Neural cell (in vitro differentiated cells): ENCODE measurements at regions not wholly inside any gene's neighbourhood (a gene's known extent, or its start where the extent isn't known, plus 50 kb on each side); places are given as distances from the start of the nearest gene placed in this dataset.

Source experiments
- CTCF ChIP-seq: fragments of 450-650 bp; IDR thresholded peaks from 2 replicates; pipeline ENCODE4 v1.5.1; 2014; ENCODE audit warnings: antibody characterized with exemption, mild to moderate bottlenecking, moderate library complexity; ENCODE audit not compliant: poor library complexity, severe bottlenecking
- EZH2 ChIP-seq: fragments of 200-600, 300-800 bp; shearing (Covaris generic), sonication (generic); IDR thresholded peaks from 2 replicates; pipeline ENCODE4 v1.6.1; 2014; ENCODE audit warnings: antibody characterized with exemption, low read length, borderline replicate concordance, mild to moderate bottlenecking; ENCODE audit not compliant: insufficient read depth, poor library complexity, severe bottlenecking
- POLR2AphosphoS5 ChIP-seq: IDR thresholded peaks from 2 replicates; pipeline ENCODE4 v1.6.1; 2012
- REST ChIP-seq: IDR thresholded peaks from 2 replicates; pipeline ENCODE4 v1.6.1; 2012; ENCODE audit warnings: borderline replicate concordance
- SMC3 ChIP-seq: fragments of 450-650 bp; conservative IDR thresholded peaks from 2 replicates; pipeline ENCODE4 v1.6.1; 2014; ENCODE audit warnings: antibody characterized with exemption, mild to moderate bottlenecking, moderate library complexity; ENCODE audit not compliant: poor library complexity
- TAF1 ChIP-seq: IDR thresholded peaks from 2 replicates; pipeline ENCODE4 v1.6.1; 2012; ENCODE audit warnings: low read depth

GRCh38 chr11:112408517-112408916 lies 147.9 kb upstream of the PLET1 start:
- no peak for TF ChIP-seq EZH2
- TF ChIP-seq CTCF: no peak
- TF ChIP-seq REST: no peak
- TF ChIP-seq POLR2AphosphoS5: no peak
- TF ChIP-seq TAF1: no peak
- TF ChIP-seq SMC3: no peak
